SK-N-SH treated with all-trans-retinoic acid at 6 μM for 48 hours (cell line): ENCODE measurements at regions not wholly inside any gene's neighbourhood (a gene's known extent, or its start where the extent isn't known, plus 50 kb on each side); places are given as distances from the start of the nearest gene placed in this dataset.

Experiments
- ATAC-seq: fragments of 200-7000 bp; cut with Tn5 transposase; 3 replicates; pipeline ENCODE4 v1.9.1; 2020; ENCODE audit warnings: mild to moderate bottlenecking, moderate library complexity
- BACH2 ChIP-seq: fragments of 250-450 bp; sonication (Bioruptor Pico); IDR thresholded peaks from 2 replicates; pipeline ENCODE4 v1.9.0; 2021; ENCODE audit warnings: mild to moderate bottlenecking, borderline replicate concordance
- CREB5 ChIP-seq: fragments of 250-450 bp; sonication (Bioruptor Pico); IDR thresholded peaks from 2 replicates; pipeline ENCODE4 v1.5.1; 2020; ENCODE audit warnings: low read depth, mild to moderate bottlenecking, moderate library complexity
- CSDC2 ChIP-seq: fragments of 250-450 bp; sonication (Bioruptor Pico); IDR thresholded peaks from 2 replicates; pipeline ENCODE4 v1.5.0; 2020; ENCODE audit warnings: mild to moderate bottlenecking, moderate library complexity
- CSRNP3 ChIP-seq: fragments of 250-450 bp; sonication (Bioruptor Pico); IDR thresholded peaks from 2 replicates; pipeline ENCODE4 v1.5.1; 2021; ENCODE audit warnings: mild to moderate bottlenecking, moderate library complexity
- ESRRG ChIP-seq: fragments of 250-450 bp; sonication (Bioruptor Pico); IDR thresholded peaks from 2 replicates; pipeline ENCODE4 v1.6.1; 2021; ENCODE audit warnings: mild to moderate bottlenecking
- ISL1 ChIP-seq: fragments of 250-450 bp; sonication (Bioruptor Pico); IDR thresholded peaks from 2 replicates; pipeline ENCODE4 v2.1.2; 2022; ENCODE audit warnings: mild to moderate bottlenecking, moderate library complexity
- OSR1 ChIP-seq: fragments of 250-450 bp; sonication (Bioruptor Pico); IDR thresholded peaks from 2 replicates; pipeline ENCODE4 v1.8.0; 2022; ENCODE audit warnings: moderate library complexity, mild to moderate bottlenecking, inconsistent platforms
- PATZ1 ChIP-seq: fragments of 250-450 bp; sonication (Bioruptor Pico); IDR thresholded peaks from 2 replicates; pipeline ENCODE4 v1.8.0; 2020; ENCODE audit warnings: mild to moderate bottlenecking, moderate library complexity, borderline replicate concordance
- POU6F1 ChIP-seq: fragments of 250-450 bp; sonication (Bioruptor Pico); IDR thresholded peaks from 2 replicates; pipeline ENCODE4 v1.8.0; 2021; ENCODE audit warnings: low read depth, mild to moderate bottlenecking, moderate library complexity, borderline replicate concordance
- PPARA ChIP-seq: fragments of 250-450 bp; sonication (Bioruptor Pico); IDR thresholded peaks from 2 replicates; pipeline ENCODE4 v1.5.0; 2020; ENCODE audit warnings: mild to moderate bottlenecking, borderline replicate concordance
- RARB ChIP-seq: fragments of 250-450 bp; sonication (Bioruptor Pico); IDR thresholded peaks from 2 replicates; pipeline ENCODE4 v1.8.0; 2021; ENCODE audit warnings: mild to moderate bottlenecking, moderate library complexity
- SNAI2 ChIP-seq: fragments of 250-450 bp; sonication (Bioruptor Pico); IDR thresholded peaks from 2 replicates; pipeline ENCODE4 v1.5.0; 2020; ENCODE audit warnings: mild to moderate bottlenecking, moderate library complexity
- TCF4 ChIP-seq: fragments of 250-450 bp; sonication (Bioruptor Pico); IDR thresholded peaks from 2 replicates; pipeline ENCODE4 v1.8.0; 2021; ENCODE audit warnings: mild to moderate bottlenecking, moderate library complexity, borderline replicate concordance
- TOX ChIP-seq: fragments of 250-450 bp; sonication (Bioruptor Pico); IDR thresholded peaks from 2 replicates; pipeline ENCODE4 v1.8.0; 2021; ENCODE audit warnings: mild to moderate bottlenecking, moderate library complexity, borderline replicate concordance
- TSHZ2 ChIP-seq: fragments of 250-450 bp; sonication (Bioruptor Pico); IDR thresholded peaks from 2 replicates; pipeline ENCODE4 v1.5.0; 2020; ENCODE audit warnings: mild to moderate bottlenecking, moderate library complexity
- ZC3H10 ChIP-seq: fragments of 250-450 bp; sonication (Bioruptor Pico); IDR thresholded peaks from 2 replicates; pipeline ENCODE4 v1.5.1; 2021; ENCODE audit warnings: mild to moderate bottlenecking, moderate library complexity
- ZFP3 ChIP-seq: fragments of 250-450 bp; sonication (Bioruptor Pico); IDR thresholded peaks from 2 replicates; pipeline ENCODE4 v1.5.0; 2020; ENCODE audit warnings: mild to moderate bottlenecking, moderate library complexity
- ZFP30 ChIP-seq: fragments of 450-650 bp; formaldehyde crosslinking; IDR thresholded peaks from 2 replicates; pipeline ENCODE4 v1.5.0; 2022; ENCODE audit warnings: mild to moderate bottlenecking, moderate library complexity
- ZNF565 ChIP-seq: fragments of 450-650 bp; formaldehyde crosslinking; conservative IDR thresholded peaks from 2 replicates; pipeline ENCODE4 v1.5.0; 2020; ENCODE audit warnings: low read depth, mild to moderate bottlenecking, moderate library complexity
- ZNF70 ChIP-seq: fragments of 450-650 bp; formaldehyde crosslinking; IDR thresholded peaks from 2 replicates; pipeline ENCODE4 v1.5.0; 2020; ENCODE audit warnings: mild to moderate bottlenecking, moderate library complexity
- ZNF8 ChIP-seq: fragments of 450-650 bp; formaldehyde crosslinking; IDR thresholded peaks from 2 replicates; pipeline ENCODE4 v1.5.0; 2020; ENCODE audit warnings: mild to moderate bottlenecking, moderate library complexity

DNA sequence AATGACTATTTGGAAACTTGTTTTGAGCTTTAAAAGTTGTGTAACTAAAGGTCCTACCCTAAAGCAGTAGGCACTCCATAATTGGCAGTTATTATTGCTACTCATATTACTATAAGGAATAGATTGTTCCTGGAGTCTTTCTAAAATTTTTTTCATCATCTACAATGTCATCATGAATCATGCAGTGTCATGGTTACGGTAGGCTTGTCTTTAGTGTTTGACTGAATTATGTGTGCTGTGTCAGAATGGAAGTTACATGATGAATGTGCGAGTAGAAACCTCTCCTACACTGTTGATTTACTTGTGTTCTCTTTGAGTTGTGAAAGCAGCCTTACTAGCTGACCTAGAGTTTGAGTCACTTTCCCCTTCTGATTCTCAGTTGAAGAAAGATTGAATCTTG, 1099.9 kb downstream of the RAPGEF2 start (continued):
- TF ChIP-seq CREB5 (CRISPR knock-in tag) (no peak), ZFP3 (no peak), ESRRG (CRISPR knock-in tag) (no peak), TOX (CRISPR knock-in tag) (no peak), CSDC2 (no peak), RARB (no peak), SNAI2 (CRISPR knock-in tag) (no peak), ZNF565 (CRISPR knock-in tag) (no peak), PATZ1 (CRISPR knock-in tag) (no peak), TCF4 (CRISPR knock-in tag) (no peak)

DNA sequence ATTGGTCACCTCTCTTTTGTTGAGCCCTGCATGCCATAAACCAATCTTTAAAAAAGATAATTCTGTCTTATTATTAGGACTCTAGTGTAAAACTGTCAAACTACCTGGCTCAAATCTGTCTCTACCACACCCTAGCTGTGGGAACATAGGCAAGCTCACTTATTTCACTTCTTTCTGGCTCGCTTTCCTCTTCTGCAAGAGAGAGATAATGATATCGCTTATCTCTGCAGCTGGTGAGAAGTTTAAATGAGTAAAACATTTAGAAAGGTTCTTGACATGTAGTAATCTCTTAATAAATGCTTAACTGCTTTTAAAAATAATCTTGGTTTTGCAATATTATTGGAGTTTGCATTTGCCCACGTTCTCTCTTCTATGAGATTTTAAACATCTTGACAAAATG, 1109.2 kb downstream of the RAPGEF2 start:
- TF ChIP-seq ZC3H10 (CRISPR knock-in tag): no peak
- TF ChIP-seq ZNF8: no peak
- no peak for TF ChIP-seq ESRRG (CRISPR knock-in tag)
- no peak for TF ChIP-seq TCF4 (CRISPR knock-in tag)
- no peak for TF ChIP-seq ZFP30 (CRISPR knock-in tag)
- no peak for TF ChIP-seq CSDC2
- no peak for TF ChIP-seq PATZ1 (CRISPR knock-in tag)
- TF ChIP-seq BACH2 (CRISPR knock-in tag): no peak
- no peak for TF ChIP-seq ZNF565 (CRISPR knock-in tag)
- no peak for TF ChIP-seq CREB5 (CRISPR knock-in tag)
- TF ChIP-seq OSR1 (CRISPR knock-in tag): no peak
- no peak for TF ChIP-seq PPARA (CRISPR knock-in tag)
- TF ChIP-seq TSHZ2 (CRISPR knock-in tag): no peak
- TF ChIP-seq POU6F1 (CRISPR knock-in tag): no peak
- no peak for TF ChIP-seq ISL1 (CRISPR knock-in tag)
- TF ChIP-seq RARB: no peak
- TF ChIP-seq SNAI2 (CRISPR knock-in tag): no peak
- no peak for TF ChIP-seq CSRNP3 (CRISPR knock-in tag)
- no peak for TF ChIP-seq ZNF70 (CRISPR knock-in tag)
- no peak for TF ChIP-seq ZFP3
- no peak for ATAC-seq
